Tibial nerve (tissue), 3 donors: ENCODE measurements at regions not wholly inside any gene's neighbourhood (a gene's known extent, or its start where the extent isn't known, plus 50 kb on each side); places are given as distances from the start of the nearest gene placed in this dataset.

Source experiments
- POLR2A ChIP-seq, 2 donors: fragments of 450-650 bp; IDR thresholded peaks; one replicate each; pipeline ENCODE4 v1.6.1; 2017; ENCODE audit warnings: antibody characterized with exemption in 2 of 2, mild to moderate bottlenecking in 2 of 2, moderate library complexity in 2 of 2
- TF ChIP-seq, protein P1 (sequence below), 5 experiments: fragments of 200-600 bp in 3 of 5; fragments of 450-650 bp in 2 of 5; sonication (generic) in 3 of 5; IDR thresholded peaks; one replicate each; pipeline ENCODE4 v1.5.1; 2016 to 2019; ENCODE audit warnings: antibody characterized with exemption in 5 of 5, mild to moderate bottlenecking in 3 of 5, moderate library complexity in 2 of 5

- TF ChIP-seq, protein P1, sequence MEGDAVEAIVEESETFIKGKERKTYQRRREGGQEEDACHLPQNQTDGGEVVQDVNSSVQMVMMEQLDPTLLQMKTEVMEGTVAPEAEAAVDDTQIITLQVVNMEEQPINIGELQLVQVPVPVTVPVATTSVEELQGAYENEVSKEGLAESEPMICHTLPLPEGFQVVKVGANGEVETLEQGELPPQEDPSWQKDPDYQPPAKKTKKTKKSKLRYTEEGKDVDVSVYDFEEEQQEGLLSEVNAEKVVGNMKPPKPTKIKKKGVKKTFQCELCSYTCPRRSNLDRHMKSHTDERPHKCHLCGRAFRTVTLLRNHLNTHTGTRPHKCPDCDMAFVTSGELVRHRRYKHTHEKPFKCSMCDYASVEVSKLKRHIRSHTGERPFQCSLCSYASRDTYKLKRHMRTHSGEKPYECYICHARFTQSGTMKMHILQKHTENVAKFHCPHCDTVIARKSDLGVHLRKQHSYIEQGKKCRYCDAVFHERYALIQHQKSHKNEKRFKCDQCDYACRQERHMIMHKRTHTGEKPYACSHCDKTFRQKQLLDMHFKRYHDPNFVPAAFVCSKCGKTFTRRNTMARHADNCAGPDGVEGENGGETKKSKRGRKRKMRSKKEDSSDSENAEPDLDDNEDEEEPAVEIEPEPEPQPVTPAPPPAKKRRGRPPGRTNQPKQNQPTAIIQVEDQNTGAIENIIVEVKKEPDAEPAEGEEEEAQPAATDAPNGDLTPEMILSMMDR (IDR thresholded peaks at IDR 0.05): no peak
- no peak for TF ChIP-seq POLR2A (IDR thresholded peaks at IDR 0.05)
These were observed 709.9 kb upstream of the ADGRL4 start for GRCh38 chr1:79716447-79716846.
